A673 (cell line): ENCODE measurements at regions not wholly inside any gene's neighbourhood (a gene's known extent, or its start where the extent isn't known, plus 50 kb on each side); places are given as distances from the start of the nearest gene placed in this dataset.

Source experiments
- BruUV-seq: library from RNA; stranded (reverse); fragments of 400-500 nt; replicated peaks from 2 replicates; lab custom pipeline; 2021; lab: Mats Ljungman, UMichigan
- CTCF ChIA-PET: fragments of 300-600 bp; sonication (Branson Sonifier 250); formaldehyde crosslinking; loops from one replicate; lab custom pipeline; 2022; ENCODE audit warnings: antibody characterized with exemption; lab: Charles Lee
- POLR2A ChIA-PET: fragments of 300-600 bp; sonication (Branson Sonifier 250); formaldehyde crosslinking; loops from one replicate; lab custom pipeline; 2022; ENCODE audit warnings: antibody characterized with exemption; ENCODE audit not compliant: low non-redundant PET; lab: Charles Lee
- DNase-seq: peaks from one replicate; pipeline ENCODE4 v3.0.0-alpha.2; 2015; ENCODE audit warnings: low spot score
- H3K27ac ChIP-seq: fragments of 200-600 bp; sonication (generic); 2 replicates; pipeline ENCODE4 v1.5.1; 2016; ENCODE audit warnings: mixed run types, low read depth, mild to moderate bottlenecking, mixed read lengths, antibody characterized with exemption, low read length; ENCODE audit not compliant: poor library complexity, severe bottlenecking
- H3K27me3 ChIP-seq: fragments of 200-600 bp; sonication (generic); replicated peaks from 2 replicates; pipeline ENCODE4 v1.6.1; 2017; ENCODE audit warnings: mixed run types, low read depth, mild to moderate bottlenecking, mixed read lengths, antibody characterized with exemption, low read length; ENCODE audit not compliant: insufficient read depth, poor library complexity
- H3K36me3 ChIP-seq: fragments of 200-600 bp; sonication (generic); 2 replicates; pipeline ENCODE4 v1.6.1; 2016; ENCODE audit warnings: mixed run types, mild to moderate bottlenecking, mixed read lengths, antibody characterized with exemption, low read length; ENCODE audit not compliant: insufficient read depth, poor library complexity, severe bottlenecking
- H3K4me1 ChIP-seq: fragments of 200-600 bp; sonication (generic); 2 replicates; pipeline ENCODE4 v1.6.1; 2017; ENCODE audit warnings: mixed run types, mild to moderate bottlenecking, mixed read lengths, antibody characterized with exemption, low read length; ENCODE audit not compliant: insufficient read depth, poor library complexity, severe bottlenecking
- H3K4me3 ChIP-seq: fragments of 200-600 bp; sonication (generic); 2 replicates; pipeline ENCODE4 v1.5.1; 2016; ENCODE audit warnings: low read depth, mixed run types, mild to moderate bottlenecking, mixed read lengths, low read length; ENCODE audit not compliant: poor library complexity, severe bottlenecking
- H3K9me3 ChIP-seq: fragments of 200-600 bp; sonication (generic); 2 replicates; pipeline ENCODE4 v1.6.1; 2016; ENCODE audit warnings: mixed run types, low read depth, mild to moderate bottlenecking, mixed read lengths, antibody characterized with exemption, low read length; ENCODE audit not compliant: poor library complexity, severe bottlenecking
- EZH2 ChIP-seq: fragments of 200-600 bp; sonication (generic); IDR thresholded peaks from 2 replicates; pipeline ENCODE4 v1.6.1; 2017; ENCODE audit warnings: borderline replicate concordance, low read depth, mild to moderate bottlenecking, mixed read lengths, antibody characterized with exemption, low read length; ENCODE audit not compliant: poor library complexity, severe bottlenecking
- intact Hi-C: fragments of 100-400 bp; cut with micrococcal nuclease; formaldehyde crosslinking; loops from one replicate; pipeline ENCODE4 v1.10.0; 2022; ENCODE audit not compliant: unreplicated experiment
- TF ChIP-seq, protein P1 (sequence below): fragments of 300-800, 200-600 bp; sonication (generic); conservative IDR thresholded peaks from 2 replicates; pipeline ENCODE4 v1.5.1; 2017; ENCODE audit warnings: low read depth, mild to moderate bottlenecking, antibody characterized with exemption, low read length, moderate library complexity, mixed read lengths

GRCh38 chr20:23151885-23152284 is 65.8 kb upstream of the CD93 start:
- intact Hi-C loops: no loop called here
- no peak for DNase-seq
- no peaks in the 10 kb centered on the region for H3K27me3 ChIP-seq
- H3K9me3 ChIP-seq: no peaks in the 10 kb centered on the region
- no peak overlapping the region for H3K27ac ChIP-seq
- no peak overlapping the region for H3K4me3 ChIP-seq
- no peaks in the 10 kb centered on the region for H3K4me1 ChIP-seq
- no peak for TF ChIP-seq EZH2
- TF ChIP-seq, protein P1, sequence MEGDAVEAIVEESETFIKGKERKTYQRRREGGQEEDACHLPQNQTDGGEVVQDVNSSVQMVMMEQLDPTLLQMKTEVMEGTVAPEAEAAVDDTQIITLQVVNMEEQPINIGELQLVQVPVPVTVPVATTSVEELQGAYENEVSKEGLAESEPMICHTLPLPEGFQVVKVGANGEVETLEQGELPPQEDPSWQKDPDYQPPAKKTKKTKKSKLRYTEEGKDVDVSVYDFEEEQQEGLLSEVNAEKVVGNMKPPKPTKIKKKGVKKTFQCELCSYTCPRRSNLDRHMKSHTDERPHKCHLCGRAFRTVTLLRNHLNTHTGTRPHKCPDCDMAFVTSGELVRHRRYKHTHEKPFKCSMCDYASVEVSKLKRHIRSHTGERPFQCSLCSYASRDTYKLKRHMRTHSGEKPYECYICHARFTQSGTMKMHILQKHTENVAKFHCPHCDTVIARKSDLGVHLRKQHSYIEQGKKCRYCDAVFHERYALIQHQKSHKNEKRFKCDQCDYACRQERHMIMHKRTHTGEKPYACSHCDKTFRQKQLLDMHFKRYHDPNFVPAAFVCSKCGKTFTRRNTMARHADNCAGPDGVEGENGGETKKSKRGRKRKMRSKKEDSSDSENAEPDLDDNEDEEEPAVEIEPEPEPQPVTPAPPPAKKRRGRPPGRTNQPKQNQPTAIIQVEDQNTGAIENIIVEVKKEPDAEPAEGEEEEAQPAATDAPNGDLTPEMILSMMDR: no peak
- CTCF ChIA-PET: no interaction called here
- H3K36me3 ChIP-seq: no peaks in the 10 kb centered on the region
- BruUV-seq: no TSS peak
- POLR2A ChIA-PET: no interaction called here

DNA sequence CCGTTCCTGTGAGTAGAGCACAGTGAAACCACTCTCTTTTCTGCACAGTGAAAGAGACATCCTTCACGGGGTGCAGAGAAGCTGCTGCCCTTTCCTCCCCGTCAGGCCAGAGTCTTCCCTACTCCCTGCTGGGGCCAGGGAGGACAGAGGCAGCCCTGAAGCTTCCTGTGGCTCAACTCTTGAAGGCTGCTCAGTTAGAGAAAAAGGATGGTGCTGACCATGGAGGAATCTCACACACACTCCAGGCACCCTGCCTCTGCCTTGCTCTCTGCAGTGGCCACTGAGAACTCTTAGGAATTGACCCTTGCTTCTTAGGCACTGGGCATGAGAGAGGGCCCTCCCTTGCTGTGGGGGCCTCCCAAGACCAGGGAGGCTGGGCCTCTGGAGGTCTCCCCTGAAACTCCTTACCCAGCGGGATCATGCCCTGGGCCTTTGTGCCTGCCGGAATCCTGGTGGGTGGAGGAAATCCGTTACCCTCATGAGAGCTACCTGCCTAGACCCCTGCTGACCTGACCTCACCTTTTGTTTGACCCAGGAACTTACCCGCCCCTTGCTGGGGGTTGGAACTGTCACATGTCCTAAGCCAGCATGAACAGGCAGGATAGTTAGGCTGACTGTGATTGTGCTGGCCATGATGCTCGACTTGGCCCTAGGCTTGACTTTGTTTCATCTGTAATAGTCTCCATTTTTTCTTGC is 65.0 kb upstream of the CD93 start:
- intact Hi-C loops: no loop called here
- TF ChIP-seq, protein P1: no peak
- no peak for TF ChIP-seq EZH2
- Histone ChIP-seq H3K27ac (no peak overlapping the region), H3K9me3 (no peaks in the 10 kb centered on the region), H3K27me3 (no peaks in the 10 kb centered on the region), H3K4me1 (no peaks in the 10 kb centered on the region), H3K4me3 (no peak overlapping the region), H3K36me3 (no peaks in the 10 kb centered on the region)
- ChIA-PET CTCF (no interaction called here), POLR2A (no interaction called here)
- no peak for DNase-seq
- no TSS peak for BruUV-seq

DNA sequence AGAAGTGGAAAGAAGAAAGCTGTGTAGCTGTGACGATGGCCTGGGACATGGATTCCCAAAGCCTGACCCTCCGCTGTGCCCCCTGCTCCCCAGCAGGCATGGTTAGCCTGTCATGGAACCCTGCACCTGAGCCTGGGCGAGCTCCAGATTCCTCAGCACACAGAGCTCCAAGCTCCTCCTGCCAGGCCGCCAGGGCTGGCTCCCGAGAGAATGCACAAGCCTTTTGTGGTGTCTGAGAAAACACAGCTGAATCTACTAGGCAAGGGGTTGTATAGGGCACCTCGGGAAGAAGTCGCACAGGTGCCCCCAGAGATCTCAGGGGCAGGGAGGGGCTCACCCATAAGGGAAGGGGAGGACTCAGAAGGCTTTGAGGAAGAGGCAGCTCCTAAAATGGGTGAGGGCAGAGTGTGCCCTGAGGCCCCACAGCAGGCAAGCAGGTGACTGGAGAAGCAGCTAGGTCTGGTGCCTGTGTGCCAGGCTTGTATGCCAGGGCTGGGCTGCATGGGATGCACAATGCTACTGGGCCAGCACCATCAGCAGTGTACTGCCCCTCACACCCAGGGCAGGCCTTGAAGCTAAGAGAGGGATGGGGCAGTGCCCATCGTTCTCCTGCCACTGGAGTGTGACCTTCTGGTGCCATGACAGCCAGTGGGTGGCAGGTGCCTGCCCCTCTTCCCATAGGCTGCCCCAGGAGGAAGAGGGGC is 64.3 kb upstream of the CD93 start:
- H3K27me3 ChIP-seq: no peaks in the 10 kb centered on the region
- ChIA-PET CTCF (no interaction called here), POLR2A (no interaction called here)
- intact Hi-C loops: no loop called here
- H3K9me3 ChIP-seq: no peaks in the 10 kb centered on the region
- H3K27ac ChIP-seq: no peak overlapping the region
- no peaks in the 10 kb centered on the region for H3K4me1 ChIP-seq
- TF ChIP-seq EZH2: no peak
- TF ChIP-seq, protein P1: no peak
- no peaks in the 10 kb centered on the region for H3K36me3 ChIP-seq
- no peak for DNase-seq
- no peak overlapping the region for H3K4me3 ChIP-seq
- BruUV-seq: no TSS peak
